Prostate gland (tissue), 2 donors: ENCODE measurements at regions not wholly inside any gene's neighbourhood (a gene's known extent, or its start where the extent isn't known, plus 50 kb on each side); places are given as distances from the start of the nearest gene placed in this dataset.

Experiments used
- DNase-seq: peaks from one replicate; pipeline ENCODE4 v3.0.0-alpha.2; 2019; ENCODE audit warnings: low spot score
- H3K27ac ChIP-seq, 2 donors: fragments of 200-600 bp; sonication (generic); 2 replicates each; pipeline ENCODE4 v1.5.1; 2017 to 2019
- H3K27me3 ChIP-seq: fragments of 200-600 bp; sonication (generic); replicated peaks from 2 replicates; pipeline ENCODE4 v1.5.1; 2019; ENCODE audit not compliant: insufficient read depth
- H3K36me3 ChIP-seq, 2 donors: fragments of 200-600 bp; sonication (generic); 1 replicate in 1 of 2; 2 replicates in 1 of 2; pipeline versions ENCODE4 v1.5.1 to v1.8.1; 2017 to 2019
- H3K4me1 ChIP-seq: fragments of 200-600 bp; sonication (generic); replicated peaks from 2 replicates; pipeline ENCODE4 v1.5.1; 2019
- H3K4me3 ChIP-seq, 2 donors: fragments of 200-600 bp; sonication (generic); 2 replicates each; pipeline ENCODE4 v1.5.1; 2017 to 2019
- H3K9me3 ChIP-seq: fragments of 200-600 bp; sonication (generic); 2 replicates; pipeline ENCODE4 v1.5.1; 2017
- POLR2A ChIP-seq: fragments of 450-650 bp; IDR thresholded peaks from one replicate; pipeline ENCODE4 v1.6.1; 2016; ENCODE audit warnings: antibody characterized with exemption, mild to moderate bottlenecking
- POLR2AphosphoS5 ChIP-seq: sonication (generic); formaldehyde crosslinking; IDR thresholded peaks from one replicate; pipeline ENCODE4 v1.6.1; 2017; ENCODE audit warnings: antibody characterized with exemption
- WGBS: methylation state at CpG from one replicate; pipeline ENCODE4 v1.1.5; 2018; 5-methylcytosine and 5-hydroxymethylcytosine counted together
- intact Hi-C: fragments of 100-400 bp; cut with DNase I; formaldehyde crosslinking; loops from one replicate; pipeline ENCODE4 v1.14.2; 2022
- TF ChIP-seq, protein P1 (sequence below), 4 experiments: fragments of 200-600 bp in 2 of 4; fragments of 450-650 bp in 2 of 4; sonication (generic) in 2 of 4; IDR thresholded peaks; 1 replicate in 3 of 4; 2 replicates in 1 of 4; pipeline ENCODE4 v1.5.1; 2016 to 2019; ENCODE audit warnings: antibody characterized with exemption in 4 of 4, mild to moderate bottlenecking in 2 of 4, moderate library complexity in 2 of 4

DNA sequence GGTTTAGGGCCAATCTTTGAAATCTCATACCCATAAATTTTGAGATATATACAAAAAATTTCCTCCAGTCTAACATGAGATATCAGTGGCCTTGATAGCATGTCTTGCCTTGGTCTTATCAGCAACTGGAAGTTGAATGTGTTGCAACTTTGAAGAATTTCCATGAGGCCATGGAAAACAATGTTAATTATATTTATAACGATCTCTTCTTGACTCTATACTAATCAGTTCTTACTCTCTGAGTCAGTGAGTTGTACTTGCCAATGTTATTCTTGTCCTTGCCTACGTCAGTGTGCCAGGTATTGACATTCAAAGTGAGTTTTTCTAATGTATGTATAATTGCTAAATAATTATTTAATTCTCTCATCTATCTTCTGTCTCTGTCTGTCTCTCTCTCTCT, 535.1 kb downstream of the KCNA4 start:
- Histone ChIP-seq H3K27me3 (no peaks in the 10 kb centered on the region), H3K36me3 (no peaks in the 10 kb centered on the region), H3K4me3 (no peak overlapping the region), H3K9me3 (no peaks in the 10 kb centered on the region), H3K27ac (no peak overlapping the region), H3K4me1 (no peaks in the 10 kb centered on the region)
- no peak for TF ChIP-seq POLR2A
- TF ChIP-seq, protein P1, sequence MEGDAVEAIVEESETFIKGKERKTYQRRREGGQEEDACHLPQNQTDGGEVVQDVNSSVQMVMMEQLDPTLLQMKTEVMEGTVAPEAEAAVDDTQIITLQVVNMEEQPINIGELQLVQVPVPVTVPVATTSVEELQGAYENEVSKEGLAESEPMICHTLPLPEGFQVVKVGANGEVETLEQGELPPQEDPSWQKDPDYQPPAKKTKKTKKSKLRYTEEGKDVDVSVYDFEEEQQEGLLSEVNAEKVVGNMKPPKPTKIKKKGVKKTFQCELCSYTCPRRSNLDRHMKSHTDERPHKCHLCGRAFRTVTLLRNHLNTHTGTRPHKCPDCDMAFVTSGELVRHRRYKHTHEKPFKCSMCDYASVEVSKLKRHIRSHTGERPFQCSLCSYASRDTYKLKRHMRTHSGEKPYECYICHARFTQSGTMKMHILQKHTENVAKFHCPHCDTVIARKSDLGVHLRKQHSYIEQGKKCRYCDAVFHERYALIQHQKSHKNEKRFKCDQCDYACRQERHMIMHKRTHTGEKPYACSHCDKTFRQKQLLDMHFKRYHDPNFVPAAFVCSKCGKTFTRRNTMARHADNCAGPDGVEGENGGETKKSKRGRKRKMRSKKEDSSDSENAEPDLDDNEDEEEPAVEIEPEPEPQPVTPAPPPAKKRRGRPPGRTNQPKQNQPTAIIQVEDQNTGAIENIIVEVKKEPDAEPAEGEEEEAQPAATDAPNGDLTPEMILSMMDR (IDR thresholded peaks at IDR 0.05), result no peak
- no peak for TF ChIP-seq POLR2AphosphoS5
- intact Hi-C loops, result no loop called here
- 79% methylated on average over 2 of the region's 2 CpGs for WGBS
- no peak for DNase-seq

DNA sequence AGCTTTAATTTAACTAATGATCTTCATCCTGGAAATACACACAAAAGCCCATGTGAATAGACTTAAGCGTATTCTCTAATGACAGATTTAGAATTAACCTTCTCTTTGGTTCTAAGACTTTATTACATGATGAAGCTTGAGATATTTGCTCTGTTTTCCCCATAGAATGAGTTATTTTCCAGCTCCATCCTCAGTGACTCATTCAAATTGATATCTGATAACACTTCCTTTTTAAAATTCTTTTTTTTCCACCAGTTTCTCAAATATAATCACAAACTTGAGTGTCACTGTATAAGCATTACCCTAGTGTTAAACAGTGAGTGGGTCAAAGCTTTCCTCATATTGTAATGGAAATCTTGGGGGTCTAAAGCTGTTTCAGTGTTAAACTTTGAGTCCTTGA, 535.8 kb downstream of the KCNA4 start:
- 88% methylated on average over 1 of the region's 1 CpG for WGBS
- no peaks in the 10 kb centered on the region for H3K27me3 ChIP-seq
- no peaks in the 10 kb centered on the region for H3K9me3 ChIP-seq
- H3K4me3 ChIP-seq, result no peak overlapping the region
- H3K27ac ChIP-seq, result no peak overlapping the region
- intact Hi-C loops, result no loop called here
- no peaks in the 10 kb centered on the region for H3K36me3 ChIP-seq
- DNase-seq, result no peak
- no peaks in the 10 kb centered on the region for H3K4me1 ChIP-seq
- TF ChIP-seq POLR2A (no peak), POLR2AphosphoS5 (no peak)
- TF ChIP-seq, protein P1 (IDR thresholded peaks at IDR 0.05), result no peak

DNA sequence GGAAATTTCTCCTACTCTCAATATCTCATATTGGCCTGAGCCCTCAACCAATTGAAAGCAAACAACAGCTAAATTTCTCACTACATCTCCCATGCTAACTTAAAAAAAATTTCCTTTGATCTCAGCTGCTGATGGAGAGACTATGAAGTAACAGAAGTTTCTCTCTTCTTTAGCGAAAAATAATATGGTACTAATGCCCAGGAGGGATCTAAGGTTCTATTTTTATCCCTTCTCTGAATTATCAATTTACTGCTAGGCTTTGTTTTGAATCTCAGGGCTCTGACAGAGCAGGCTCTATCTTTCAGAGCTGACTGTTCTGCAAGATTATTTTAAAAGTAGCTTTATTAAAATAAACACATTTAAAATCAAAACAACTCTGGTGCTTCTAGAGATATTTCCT, 558.6 kb downstream of the KCNA4 start:
- Histone ChIP-seq H3K36me3 (no peaks in the 10 kb centered on the region), H3K4me3 (no peak overlapping the region), H3K9me3 (no peaks in the 10 kb centered on the region), H3K27me3 (no peaks in the 10 kb centered on the region), H3K27ac (no peak overlapping the region), H3K4me1 (no peaks in the 10 kb centered on the region)
- 40% methylated on average over 1 of the region's 1 CpG for WGBS
- DNase-seq, result no peak
- intact Hi-C loops, result no loop called here
- TF ChIP-seq POLR2A (no peak), POLR2AphosphoS5 (no peak)
- TF ChIP-seq, protein P1 (IDR thresholded peaks at IDR 0.05), result no peak

DNA sequence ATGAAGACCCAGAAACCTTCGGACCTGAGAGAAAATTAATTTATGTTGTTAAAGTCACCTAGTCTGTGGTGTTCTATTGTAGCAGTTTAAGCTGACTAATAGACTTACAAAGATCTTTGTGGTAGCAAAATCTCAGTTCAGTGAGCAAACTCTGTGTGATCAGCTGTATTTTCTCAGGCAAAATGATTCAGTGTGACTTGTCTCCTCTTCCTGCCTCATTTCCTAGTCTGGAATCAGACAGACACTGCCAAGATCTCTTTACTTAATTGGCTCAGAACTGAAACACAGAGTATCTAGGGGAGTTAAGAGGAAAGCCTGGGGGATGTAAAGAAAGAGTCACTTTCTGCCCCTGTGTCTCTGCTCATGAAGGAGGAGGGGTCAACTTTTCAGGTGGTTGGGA, 564.7 kb downstream of the KCNA4 start:
- intact Hi-C loops, result no loop called here
- WGBS, result 39% methylated on average over 1 of the region's 1 CpG
- Histone ChIP-seq H3K4me3 (no peak overlapping the region), H3K36me3 (no peaks in the 10 kb centered on the region), H3K4me1 (no peaks in the 10 kb centered on the region), H3K27me3 (no peaks in the 10 kb centered on the region), H3K27ac (no peak overlapping the region), H3K9me3 (no peaks in the 10 kb centered on the region)
- TF ChIP-seq POLR2A, result no peak
- no peak for TF ChIP-seq POLR2AphosphoS5
- TF ChIP-seq, protein P1 (IDR thresholded peaks at IDR 0.05), result no peak
- no peak for DNase-seq

DNA sequence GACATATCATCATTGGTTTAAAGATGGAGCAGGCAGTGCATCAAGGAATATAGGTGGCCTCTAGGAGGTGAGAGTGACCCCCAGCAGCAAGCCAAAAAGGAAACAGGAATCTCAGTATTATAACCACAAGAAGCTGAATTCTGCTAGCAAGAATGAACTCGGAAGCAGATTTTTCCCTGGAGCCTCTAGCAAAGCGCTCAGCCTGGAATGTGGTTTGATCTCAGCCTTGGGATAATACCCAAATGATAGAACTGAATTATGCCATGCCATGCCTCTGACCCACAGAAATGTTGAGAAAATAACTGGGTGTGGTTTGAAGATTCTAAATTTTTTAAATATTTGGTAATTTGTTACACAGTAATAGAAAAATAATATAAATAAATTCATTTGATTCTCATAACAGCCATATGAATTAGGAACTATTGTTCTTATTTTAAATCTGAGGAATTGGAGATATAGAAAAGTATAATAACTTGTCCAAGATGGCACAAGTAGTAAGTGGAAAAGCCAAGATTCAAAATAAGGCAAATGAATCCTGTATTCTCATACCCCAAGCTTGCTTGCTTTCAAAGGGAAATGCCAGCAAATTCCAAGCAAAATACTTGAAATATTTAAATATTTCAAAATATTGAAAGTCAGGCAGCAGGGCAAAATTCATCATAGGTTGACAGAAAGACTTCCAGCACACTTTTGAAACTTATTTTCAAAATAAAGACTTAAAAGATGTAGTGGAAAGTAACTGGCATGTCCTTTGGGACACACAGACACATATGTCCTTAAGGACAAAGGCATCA, 567.4 kb downstream of the KCNA4 start:
- no peak for DNase-seq
- intact Hi-C loops, result no loop called here
- TF ChIP-seq, protein P1 (IDR thresholded peaks at IDR 0.05), result no peak
- TF ChIP-seq POLR2A (no peak), POLR2AphosphoS5 (no peak)

More for the DNA sequence above, 567.4 kb downstream of the KCNA4 start:
- H3K36me3 ChIP-seq, result no peaks in the 10 kb centered on the region
- H3K9me3 ChIP-seq, result no peaks in the 10 kb centered on the region
- no peak overlapping the region for H3K27ac ChIP-seq
- WGBS, result 92% methylated on average over 2 of the region's 2 CpGs
- no peak overlapping the region for H3K4me3 ChIP-seq
- no peaks in the 10 kb centered on the region for H3K27me3 ChIP-seq
- H3K4me1 ChIP-seq, result no peaks in the 10 kb centered on the region
